SW 1271 (cell line): ENCODE measurements at regions not wholly inside any gene's neighbourhood (a gene's known extent, or its start where the extent isn't known, plus 50 kb on each side); places are given as distances from the start of the nearest gene placed in this dataset.
"Not testable (repeated sequence)": the region's sequence is repeated elsewhere in the genome, so short reads cannot be mapped to it uniquely, and the experiment has no call there.

Experiments used
- DNase-seq, 2 experiments: peaks; one replicate each; lab custom pipeline; 2025; lab: John Stamatoyannopoulos, UW

- no peak for DNase-seq
These were observed 466.4 kb downstream of the MED13L start for GRCh38 chr12:115811045-115811444.

GRCh38 chr12:115810122-115810901 is 467.2 kb downstream of the MED13L start:
- DNase-seq, result no peak

- DNase-seq, result no peak
These were observed 471.5 kb downstream of the MED13L start for GRCh38 chr12:115806000-115806399.

- no peak for DNase-seq
These were observed 474.7 kb downstream of the MED13L start for GRCh38 chr12:115802767-115803166.

- DNase-seq, result no peak
These were observed 475.6 kb downstream of the MED13L start for GRCh38 chr12:115801871-115802270.

- DNase-seq, result no peak
These were observed 477.9 kb downstream of the MED13L start for GRCh38 chr12:115799610-115800009.

- no peak for DNase-seq
These were observed 479.1 kb downstream of the MED13L start for GRCh38 chr12:115798309-115798917.

- DNase-seq, result no peak
These were observed 482.8 kb downstream of the MED13L start for GRCh38 chr12:115794659-115795081.

- no peak for DNase-seq
These were observed 486.2 kb downstream of the MED13L start for GRCh38 chr12:115791331-115791730.

GRCh38 chr12:115790526-115790925 is 487.0 kb downstream of the MED13L start:
- DNase-seq, result no peak

- DNase-seq, result not testable (repeated sequence)
These were observed 491.0 kb downstream of the MED13L start for GRCh38 chr12:115786490-115786889.

GRCh38 chr12:115785548-115785947 is 491.9 kb downstream of the MED13L start:
- DNase-seq, result no peak

GRCh38 chr12:115776399-115776798 is 501.1 kb downstream of the MED13L start:
- DNase-seq, result no peak

- no peak for DNase-seq
These were observed 503.2 kb downstream of the MED13L start for GRCh38 chr12:115774148-115774895.

- DNase-seq, result no peak
These were observed 505.9 kb downstream of the MED13L start for GRCh38 chr12:115771601-115772000.

- DNase-seq, result no peak
These were observed 506.4 kb downstream of the MED13L start for GRCh38 chr12:115771065-115771464.

GRCh38 chr12:115770643-115771042 is 506.9 kb downstream of the MED13L start:
- DNase-seq, result no peak

GRCh38 chr12:115767916-115768315 is 509.6 kb downstream of the MED13L start:
- DNase-seq, result no peak

- no peak for DNase-seq
These were observed 513.4 kb downstream of the MED13L start for GRCh38 chr12:115763982-115764621.

- DNase-seq, result no peak
These were observed 514.1 kb downstream of the MED13L start for GRCh38 chr12:115763376-115763775.

GRCh38 chr12:115762936-115763335 is 514.6 kb downstream of the MED13L start:
- DNase-seq, result no peak

GRCh38 chr12:115761784-115762183 is 515.7 kb downstream of the MED13L start:
- DNase-seq, result no peak
